Aorta (tissue), 5 donors: ENCODE measurements at regions not wholly inside any gene's neighbourhood (a gene's known extent, or its start where the extent isn't known, plus 50 kb on each side); places are given as distances from the start of the nearest gene placed in this dataset.
"Not testable (repeated sequence)": the region's sequence is repeated elsewhere in the genome, so short reads cannot be mapped to it uniquely, and the experiment has no call there.

Experiments used
- ATAC-seq: fragments of 200-7000 bp; cut with Tn5 transposase; one replicate; pipeline ENCODE4 v1.9.1; 2022; ENCODE audit warnings: moderate library complexity; ENCODE audit not compliant: low FRiP score
- DNase-seq, 2 donors: peaks; one replicate each; pipeline ENCODE4 v3.0.0-alpha.2; 2020
- H3K27ac ChIP-seq, 2 donors: one replicate each; pipeline ENCODE4 v1.5.1; 2013; ENCODE audit warnings: low read length in 2 of 2, mild to moderate bottlenecking in 2 of 2, moderate library complexity in 2 of 2, control low read depth in 1 of 2, inconsistent platforms in 1 of 2, low read depth in 1 of 2
- H3K27me3 ChIP-seq, 2 donors: one replicate each; pipeline ENCODE4 v1.6.1; 2013; ENCODE audit warnings: control low read depth in 1 of 2, low read length in 1 of 2, mild to moderate bottlenecking in 1 of 2, moderate library complexity in 1 of 2; ENCODE audit not compliant: insufficient read depth in 2 of 2, control insufficient read depth in 1 of 2
- H3K36me3 ChIP-seq, 2 donors: one replicate each; pipeline ENCODE4 v1.6.1; 2013; ENCODE audit warnings: control low read depth in 1 of 2, low read length in 1 of 2, mild to moderate bottlenecking in 1 of 2; ENCODE audit not compliant: insufficient read depth in 2 of 2, control insufficient read depth in 1 of 2
- H3K4me1 ChIP-seq, 2 donors: one replicate each; pipeline ENCODE4 v1.6.1; 2013; ENCODE audit warnings: low read length in 2 of 2, control low read depth in 1 of 2, mild to moderate bottlenecking in 1 of 2, moderate library complexity in 1 of 2; ENCODE audit not compliant: insufficient read depth in 2 of 2, control insufficient read depth in 1 of 2
- H3K4me3 ChIP-seq, 2 donors: one replicate each; pipeline ENCODE4 v1.5.1; 2013; ENCODE audit warnings: low read length in 2 of 2, control low read depth in 1 of 2, mild to moderate bottlenecking in 1 of 2
- H3K9me3 ChIP-seq: one replicate; pipeline ENCODE4 v1.6.1; 2013; ENCODE audit warnings: mild to moderate bottlenecking, low read length; ENCODE audit not compliant: control insufficient read depth
- WGBS, 2 donors: extraction: QIAGEN DNeasy Blood & Tissue Kit; methylation state at CpG; one replicate each; pipeline ENCODE4 v1.1.7; 2013; 5-methylcytosine and 5-hydroxymethylcytosine counted together
- intact Hi-C, 2 donors: fragments of 100-400 bp; cut with DNase I; formaldehyde crosslinking; loops; one replicate each; pipeline versions ENCODE4 v1.14.2 to v1.15.0; 2022
- donor health status: healthy with polysubstance abuse.
- donor health status: Bipolar disorder and iron deficiency.
- donor health status: DM: no; HTN: no; CAD: no.
- donor health status: DM: no; HTN: no; CAD: no.
- donor health status: DM: yes; HTN: yes; CAD: no.

- intact Hi-C loops, result no loop called here
These were observed 570.0 kb downstream of the TBC1D32 start for GRCh38 chr6:120764312-120764711.

GRCh38 chr6:120759570-120759969 is 574.7 kb downstream of the TBC1D32 start:
- no peaks in the 10 kb centered on the region for H3K4me1 ChIP-seq
- no peaks in the 10 kb centered on the region for H3K27me3 ChIP-seq
- no peak for ATAC-seq
- no peak for DNase-seq
- H3K36me3 ChIP-seq, result no peaks in the 10 kb centered on the region
- H3K9me3 ChIP-seq, result no peaks in the 10 kb centered on the region
- intact Hi-C loops, result no loop called here
- 70 to 73% methylated on average over 1 of the region's 1 CpG for WGBS, 2 donors
- H3K4me3 ChIP-seq, result no peak overlapping the region
- H3K27ac ChIP-seq, result no peak overlapping the region

More at GRCh38 chr6:120764312-120764711, 570.0 kb downstream of the TBC1D32 start:
- Histone ChIP-seq H3K36me3 (no peaks in the 10 kb centered on the region), H3K27ac (no peak overlapping the region), H3K9me3 (no peaks in the 10 kb centered on the region), H3K27me3 (peaks cover 0 to under 1% of the 10 kb centered on the region in 2 donors), H3K4me3 (no peak overlapping the region), H3K4me1 (no peaks in the 10 kb centered on the region)
- no peak for ATAC-seq
- DNase-seq, result no peak

GRCh38 chr6:120748574-120748973 is 585.7 kb downstream of the TBC1D32 start:
- H3K4me3 ChIP-seq, H3K36me3 ChIP-seq, DNase-seq, H3K27ac ChIP-seq, intact Hi-C loops, H3K27me3 ChIP-seq, ATAC-seq, H3K4me1 ChIP-seq, H3K9me3 ChIP-seq: not testable (repeated sequence)
- 68 to 74% methylated on average over 12 of the region's 12 CpGs for WGBS, 2 donors

- Histone ChIP-seq H3K9me3 (peaks cover 2% of the 10 kb centered on the region), H3K36me3 (no peaks in the 10 kb centered on the region), H3K27me3 (no peaks in the 10 kb centered on the region), H3K27ac (no peak overlapping the region), H3K4me3 (no peak overlapping the region), H3K4me1 (no peaks in the 10 kb centered on the region)
- DNase-seq (no peak), ATAC-seq (no peak)
- 95 to 96% methylated on average over 2 of the region's 2 CpGs for WGBS, 2 donors
- intact Hi-C loops, result no loop called here
These were observed 597.5 kb downstream of the TBC1D32 start for GRCh38 chr6:120736740-120737139.

GRCh38 chr6:120735641-120736040 is 598.6 kb downstream of the TBC1D32 start:
- Histone ChIP-seq H3K27ac (no peak overlapping the region), H3K4me3 (no peak overlapping the region), H3K36me3 (no peaks in the 10 kb centered on the region), H3K27me3 (no peaks in the 10 kb centered on the region), H3K9me3 (peaks cover 2% of the 10 kb centered on the region), H3K4me1 (no peaks in the 10 kb centered on the region)
- DNase-seq (no peak), ATAC-seq (no peak)
- intact Hi-C loops, result no loop called here
- WGBS, 2 donors, result 81 to 83% methylated on average over 2 of the region's 2 CpGs

- intact Hi-C loops, result no loop called here
- Histone ChIP-seq H3K27ac (no peak overlapping the region), H3K36me3 (no peaks in the 10 kb centered on the region), H3K27me3 (no peaks in the 10 kb centered on the region), H3K4me1 (no peaks in the 10 kb centered on the region), H3K9me3 (peaks cover 2% of the 10 kb centered on the region), H3K4me3 (no peak overlapping the region)
- ATAC-seq (no peak), DNase-seq (no peak)
- 77 to 86% methylated on average over 3 of the region's 3 CpGs for WGBS, 2 donors
These were observed 623.0 kb downstream of the TBC1D32 start for GRCh38 chr6:120711255-120711654.

GRCh38 chr6:120700001-120700400 is 634.3 kb downstream of the TBC1D32 start:
- Histone ChIP-seq H3K4me3 (no peak overlapping the region), H3K9me3 (no peaks in the 10 kb centered on the region), H3K4me1 (no peaks in the 10 kb centered on the region), H3K36me3 (no peaks in the 10 kb centered on the region), H3K27ac (no peak overlapping the region), H3K27me3 (peaks cover 0 to 1% of the 10 kb centered on the region in 2 donors)
- intact Hi-C loops, result no loop called here
- 55 to 70% methylated on average over 4 of the region's 4 CpGs for WGBS, 2 donors
- no peak for ATAC-seq
- no peak for DNase-seq

GRCh38 chr6:120686492-120686891 is 647.8 kb downstream of the TBC1D32 start:
- intact Hi-C loops, result no loop called here
- Histone ChIP-seq H3K27ac (no peak overlapping the region), H3K9me3 (no peaks in the 10 kb centered on the region), H3K27me3 (no peaks in the 10 kb centered on the region), H3K36me3 (no peaks in the 10 kb centered on the region), H3K4me1 (no peaks in the 10 kb centered on the region), H3K4me3 (no peak overlapping the region)
- WGBS, 2 donors, result 89% methylated on average over 3 of the region's 3 CpGs
- DNase-seq (no peak), ATAC-seq (no peak)

- Histone ChIP-seq H3K36me3 (no peaks in the 10 kb centered on the region), H3K27ac (no peak overlapping the region), H3K4me3 (no peak overlapping the region), H3K9me3 (no peaks in the 10 kb centered on the region), H3K4me1 (no peaks in the 10 kb centered on the region), H3K27me3 (no peaks in the 10 kb centered on the region)
- intact Hi-C loops, result no loop called here
- ATAC-seq, result no peak
- DNase-seq, result no peak
- WGBS, 2 donors, result 54 to 68% methylated on average over 3 of the region's 3 CpGs
These were observed 652.1 kb downstream of the TBC1D32 start for GRCh38 chr6:120682145-120682544.
